NCI-H2227 (cell line): ENCODE measurements at regions not wholly inside any gene's neighbourhood (a gene's known extent, or its start where the extent isn't known, plus 50 kb on each side); places are given as distances from the start of the nearest gene placed in this dataset.

Experiments
- DNase-seq: peaks from one replicate; lab custom pipeline; 2025; ENCODE audit not compliant: unreplicated experiment; lab: John Stamatoyannopoulos, UW

DNA sequence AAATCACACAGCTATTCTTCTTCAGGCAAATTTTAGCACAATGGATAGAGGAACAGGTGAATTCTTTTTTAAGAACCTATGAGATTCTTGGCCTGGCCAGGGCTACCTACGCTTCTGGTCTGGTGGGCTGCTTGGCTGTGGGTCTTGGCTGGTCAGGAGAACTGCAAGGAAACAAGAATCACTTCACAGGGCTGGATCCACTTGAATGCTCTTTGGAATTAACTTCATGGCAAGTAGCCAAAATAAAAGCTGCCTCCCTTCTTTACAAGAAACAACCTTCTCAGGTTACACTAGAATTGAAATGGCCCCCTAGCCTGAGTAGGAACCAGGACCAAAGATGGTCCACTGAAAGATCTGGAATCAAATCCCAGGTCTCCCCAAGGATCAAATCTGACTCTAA is 519.1 kb downstream of the IQCM start:
- no peak for DNase-seq

- DNase-seq = no peak
Observed at GRCh38 chr4:149296084-149296483, 519.6 kb downstream of the IQCM start.

DNA sequence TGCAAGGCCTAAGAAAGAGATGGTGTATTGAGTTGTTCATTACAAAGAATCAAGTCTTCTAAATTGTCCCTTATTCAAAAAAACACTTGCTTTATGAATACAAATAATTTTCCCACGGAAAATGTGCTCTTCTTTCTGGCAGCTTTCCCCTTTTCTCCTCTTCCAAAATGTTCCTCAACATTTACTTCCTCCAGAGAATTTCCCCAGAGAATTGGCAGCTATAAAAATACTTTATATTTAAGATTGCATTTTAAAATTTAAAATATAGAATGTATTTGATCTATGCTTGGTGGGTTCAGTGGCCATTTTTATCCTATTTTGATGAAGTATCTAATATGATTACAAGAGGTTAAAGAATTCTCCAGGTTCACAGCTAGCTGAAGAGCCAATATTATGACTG is 521.0 kb downstream of the IQCM start:
- DNase-seq = no peak

GRCh38 chr4:149293046-149293649 is 522.5 kb downstream of the IQCM start:
- DNase-seq = no peak

- no peak for DNase-seq
Observed at GRCh38 chr4:149292425-149293007, 523.1 kb downstream of the IQCM start.

- DNase-seq = no peak
Observed at GRCh38 chr4:149291463-149291862, 524.2 kb downstream of the IQCM start.

DNA sequence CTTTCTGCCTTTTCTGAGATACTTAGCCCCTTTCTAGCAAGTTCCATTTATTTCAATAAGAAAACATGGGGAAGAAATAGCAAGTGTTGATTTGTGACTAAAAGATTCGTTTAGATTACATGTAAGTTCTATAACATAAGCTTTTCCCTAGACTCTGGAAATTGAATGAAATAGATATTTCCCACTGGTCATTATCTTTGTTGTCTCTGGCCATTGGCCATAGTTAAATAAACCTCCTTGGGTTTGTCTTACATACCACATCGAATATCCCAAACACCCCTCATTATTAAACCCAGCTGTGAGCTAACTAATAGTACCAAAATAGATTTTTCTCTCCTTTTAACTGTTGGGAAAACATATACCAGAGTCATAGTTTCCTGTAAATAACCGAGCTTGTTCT is 534.8 kb downstream of the IQCM start:
- DNase-seq = no peak

DNA sequence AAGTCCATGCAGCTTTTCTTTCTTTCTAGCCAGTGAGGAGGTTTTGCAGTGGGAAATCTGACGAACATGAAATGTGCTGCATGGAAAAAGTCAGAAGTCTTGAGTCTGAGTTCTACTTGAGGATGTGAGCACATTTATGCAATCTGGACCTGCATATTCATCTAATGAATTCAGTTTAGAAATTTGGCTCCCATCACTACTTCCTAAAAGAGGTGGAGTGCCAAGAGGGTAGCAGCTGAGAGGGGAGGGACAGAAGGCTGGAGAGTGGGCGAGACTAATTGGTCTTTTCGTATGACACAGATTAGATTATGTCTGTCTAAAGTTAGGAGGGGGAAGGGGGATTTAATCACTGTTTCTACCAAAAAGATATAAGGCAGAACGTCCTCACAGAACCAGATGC is 535.9 kb downstream of the IQCM start:
- DNase-seq = no peak

DNA sequence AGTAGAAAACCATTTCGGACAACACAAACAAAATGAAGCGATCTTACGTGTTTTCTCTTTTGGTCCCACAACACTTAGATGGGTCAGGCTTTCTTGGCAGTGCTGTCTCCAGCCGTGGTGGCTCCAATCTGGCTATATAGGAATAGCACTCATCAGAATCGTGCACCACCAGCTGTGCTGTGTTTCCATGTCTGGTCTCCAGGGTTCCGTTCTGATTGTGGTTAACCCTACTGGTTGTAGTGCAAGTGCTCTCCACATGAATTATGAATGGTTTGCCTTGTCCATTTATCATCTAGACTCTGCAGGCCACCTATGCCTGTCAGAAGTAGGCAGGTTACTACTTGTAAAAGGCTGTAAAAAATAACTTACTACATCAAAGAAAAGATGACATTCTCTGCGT is 536.3 kb downstream of the IQCM start:
- DNase-seq = no peak

- no peak for DNase-seq
Observed at GRCh38 chr4:149277705-149278104, 537.9 kb downstream of the IQCM start.

GRCh38 chr4:149269835-149270234 is 545.8 kb downstream of the IQCM start:
- DNase-seq = no peak

GRCh38 chr4:149266301-149266700 is 549.3 kb downstream of the IQCM start:
- DNase-seq = no peak

DNA sequence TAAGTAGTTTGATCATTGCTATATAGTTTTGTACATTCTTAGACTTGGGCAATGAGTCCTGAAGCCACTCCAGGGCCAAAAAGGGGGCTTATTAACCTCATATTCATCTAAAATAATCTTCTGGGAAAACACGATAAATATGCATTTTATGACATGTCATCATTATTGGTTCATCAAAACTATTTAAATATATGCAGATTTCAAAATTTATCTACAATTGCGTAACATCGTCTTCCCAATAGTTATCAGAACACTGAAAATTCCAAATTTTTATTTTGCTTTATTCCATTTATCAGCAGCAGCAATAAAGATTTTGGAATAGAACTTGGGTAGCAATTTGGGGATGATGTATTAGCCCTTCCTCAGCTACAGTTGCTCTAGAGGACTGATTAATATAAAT is 550.0 kb downstream of the IQCM start:
- no peak for DNase-seq

- DNase-seq = no peak
Observed at GRCh38 chr4:149264093-149264733, 551.4 kb downstream of the IQCM start.

DNA sequence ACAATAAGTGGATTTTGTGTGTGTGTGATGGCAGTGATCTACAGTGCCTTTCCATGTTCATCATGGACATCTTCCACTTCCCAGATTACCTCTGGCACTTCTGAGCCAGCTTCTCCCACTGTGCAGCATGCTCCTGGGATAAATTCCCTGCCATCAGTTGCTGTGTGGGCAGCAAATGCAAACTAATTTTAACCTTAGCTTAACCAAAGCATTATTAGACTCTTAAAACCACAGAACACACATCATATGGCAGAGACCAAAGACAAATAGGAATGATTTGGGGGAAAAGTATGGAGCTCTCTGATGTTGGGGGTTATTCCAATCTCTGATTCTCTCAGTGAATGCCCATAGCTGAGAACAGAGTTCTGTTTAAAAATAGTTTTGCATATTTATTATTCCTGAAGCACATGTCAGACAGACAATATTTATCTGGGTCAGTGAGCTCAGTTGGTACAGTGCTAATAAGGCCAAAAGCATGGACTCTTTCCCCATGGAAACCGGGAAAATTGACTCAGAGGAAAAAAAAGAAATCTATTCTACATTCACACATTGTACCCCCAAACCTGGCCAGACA is 567.4 kb downstream of the IQCM start:
- no peak for DNase-seq

GRCh38 chr4:149247164-149247563 is 568.5 kb downstream of the IQCM start:
- no peak for DNase-seq

GRCh38 chr4:149245333-149245732 is 570.3 kb downstream of the IQCM start:
- DNase-seq = no peak

GRCh38 chr4:149238097-149238496 is 577.5 kb downstream of the IQCM start:
- DNase-seq = no peak

- DNase-seq = no peak
Observed at GRCh38 chr4:149234798-149235197, 580.8 kb downstream of the IQCM start.

GRCh38 chr4:149223659-149224058 is 592.0 kb downstream of the IQCM start:
- DNase-seq = no peak

DNA sequence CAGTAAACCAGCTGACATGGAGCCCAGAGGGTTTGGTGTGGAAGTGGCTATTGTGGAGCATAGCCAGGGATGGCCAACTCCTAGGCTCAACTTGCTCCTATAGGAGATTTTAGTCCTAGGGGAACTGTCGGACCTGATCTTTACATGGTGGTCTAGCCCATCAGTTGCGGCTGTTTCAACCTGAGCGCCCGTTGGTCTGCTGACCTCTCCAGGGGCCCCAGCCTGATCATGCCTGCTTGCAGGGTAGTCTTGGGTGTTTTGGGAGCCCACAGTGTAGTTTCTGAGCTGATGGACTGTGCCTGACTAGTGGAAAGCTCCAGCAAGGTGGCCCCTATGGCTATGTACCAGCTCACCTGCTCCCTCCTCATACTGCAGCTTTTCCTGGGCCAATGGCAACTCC is 597.0 kb downstream of the IQCM start:
- no peak for DNase-seq

- DNase-seq = no peak
Observed at GRCh38 chr4:149214301-149214700, 601.3 kb downstream of the IQCM start.
